HCT116 (cell line): ENCODE measurements at regions not wholly inside any gene's neighbourhood (a gene's known extent, or its start where the extent isn't known, plus 50 kb on each side); places are given as distances from the start of the nearest gene placed in this dataset.

ENCODE experiments used
- ATAC-seq: fragments of 200-7000 bp; cut with Tn5 transposase; 2 replicates; pipeline ENCODE4 v1.9.1; 2020; ENCODE audit warnings: mild to moderate bottlenecking, moderate library complexity
- BruUV-seq: library from RNA; stranded (reverse); fragments of 400-500 nt; replicated peaks from 2 replicates; lab custom pipeline; 2021; lab: Mats Ljungman, UMichigan
- CTCF ChIA-PET: fragments of 300-600 bp; sonication (Branson Sonifier 250); formaldehyde crosslinking; loops from one replicate; lab custom pipeline; 2021; ENCODE audit warnings: antibody characterized with exemption; lab: Charles Lee
- POLR2A ChIA-PET: fragments of 300-600, 350-600 bp; sonication (Branson Sonifier 250); formaldehyde crosslinking; loops from one replicate; lab custom pipeline; 2021; ENCODE audit warnings: antibody characterized with exemption; lab: Charles Lee
- RAD21 ChIA-PET, 2 experiments: fragments of 300-600 bp; sonication (Branson Sonifier 250); formaldehyde crosslinking; loops; one replicate each; lab custom pipeline; 2023; ENCODE audit warnings: low total read pairs in 2 of 2; ENCODE audit not compliant: uncharacterized antibody in 2 of 2, unreplicated experiment in 2 of 2, low non-redundant PET in 1 of 2; lab: Charles Lee
- DNase-seq: peaks from one replicate; pipeline ENCODE4 v3.0.0-alpha.2; 2010; ENCODE audit warnings: low read depth, low spot score
- H2AFZ ChIP-seq: fragments of 200-600 bp; shearing (Covaris generic), sonication (generic); 2 replicates; pipeline ENCODE4 v1.6.1; 2017; ENCODE audit warnings: low read depth, mixed run types, mixed read lengths, antibody characterized with exemption, low read length; ENCODE audit not compliant: poor library complexity, severe bottlenecking
- H3K27ac ChIP-seq: 2 replicates; pipeline ENCODE4 v1.5.1; 2012; ENCODE audit warnings: low read depth, low read length
- H3K27me3 ChIP-seq: fragments of 200-600 bp; sonication (generic); 2 replicates; pipeline ENCODE4 v1.6.1; 2016; ENCODE audit warnings: mixed run types, low read length, mixed read lengths; ENCODE audit not compliant: insufficient read depth
- H3K36me3 ChIP-seq, 2 experiments: fragments of 200-500 bp in 1 of 2; fragments of 200-600 bp in 1 of 2; sonication (Bioruptor generic) in 1 of 2; sonication (generic) in 1 of 2; 2 replicates each; pipeline versions ENCODE4 v1.5.1 to v1.6.1; 2014 to 2016; ENCODE audit warnings: low read length in 2 of 2, inconsistent platforms in 1 of 2, mixed read lengths in 1 of 2, mixed run types in 1 of 2; ENCODE audit not compliant: insufficient read depth in 2 of 2, control insufficient read depth in 1 of 2
- H3K4me1 ChIP-seq, 2 experiments: fragments of 200-600 bp in 1 of 2; sonication (generic) in 1 of 2; 2 replicates each; pipeline versions ENCODE4 v1.5.1 to v1.6.1; 2012 to 2017; ENCODE audit warnings: low read length in 2 of 2, inconsistent platforms in 1 of 2, mild to moderate bottlenecking in 1 of 2, mixed read lengths in 1 of 2, mixed run types in 1 of 2, moderate library complexity in 1 of 2; ENCODE audit not compliant: insufficient read depth in 2 of 2, control insufficient read depth in 1 of 2
- H3K4me2 ChIP-seq: fragments of 200-600 bp; sonication (generic); 2 replicates; pipeline ENCODE4 v1.6.1; 2017; ENCODE audit warnings: mixed run types, low read length, mixed read lengths
- H3K4me3 ChIP-seq, 2 experiments: fragments of 200-600 bp in 1 of 2; sonication (generic) in 1 of 2; replicated peaks in 1 of 2; 2 replicates each; pipeline ENCODE4 v1.5.1; 2011 to 2016; ENCODE audit warnings: low read length in 2 of 2, control low read depth in 1 of 2, low read depth in 1 of 2, mild to moderate bottlenecking in 1 of 2, mixed read lengths in 1 of 2, mixed run types in 1 of 2
- H3K79me2 ChIP-seq: fragments of 200-600 bp; sonication (generic); 2 replicates; pipeline ENCODE4 v1.6.1; 2017; ENCODE audit warnings: mild to moderate bottlenecking, mixed run types, low read length, moderate library complexity, mixed read lengths; ENCODE audit not compliant: insufficient read depth
- H3K9ac ChIP-seq: fragments of 200-600 bp; sonication (generic); 2 replicates; pipeline ENCODE4 v1.6.1; 2016; ENCODE audit warnings: low read length, mixed read lengths
- H3K9me2 ChIP-seq: fragments of 200-600 bp; sonication (generic), shearing (Covaris generic); 2 replicates; pipeline ENCODE4 v1.6.1; 2017; ENCODE audit warnings: mixed run types, mild to moderate bottlenecking, moderate library complexity; ENCODE audit not compliant: insufficient read depth
- H3K9me3 ChIP-seq, 2 experiments: fragments of 200-500 bp in 1 of 2; fragments of 200-600 bp in 1 of 2; sonication (Bioruptor generic) in 1 of 2; sonication (generic) in 1 of 2; 2 replicates each; pipeline ENCODE4 v1.6.1; 2014 to 2017; ENCODE audit warnings: low read length in 2 of 2, mixed read lengths in 2 of 2, inconsistent platforms in 1 of 2, low read depth in 1 of 2, mild to moderate bottlenecking in 1 of 2, mixed run types in 1 of 2, moderate library complexity in 1 of 2; ENCODE audit not compliant: control insufficient read depth in 1 of 2, insufficient read depth in 1 of 2
- H4K20me1 ChIP-seq: fragments of 200-600 bp; sonication (generic), shearing (Covaris generic); 2 replicates; pipeline ENCODE4 v1.6.1; 2017; ENCODE audit warnings: mixed run types, mild to moderate bottlenecking, moderate library complexity; ENCODE audit not compliant: insufficient read depth
- CBX3 ChIP-seq: IDR thresholded peaks from 2 replicates; pipeline ENCODE4 v1.6.1; 2012; ENCODE audit warnings: low read depth
- ELF1 ChIP-seq: IDR thresholded peaks from 2 replicates; pipeline ENCODE4 v1.6.1; 2012; ENCODE audit warnings: low read depth, borderline replicate concordance
- POLR2A ChIP-seq: IDR thresholded peaks from 2 replicates; pipeline ENCODE4 v1.7.0; 2011; ENCODE audit warnings: borderline replicate concordance; ENCODE audit not compliant: insufficient read depth, insufficient read length; ENCODE audit errors: extremely low read depth
- POLR2AphosphoS5 ChIP-seq: IDR thresholded peaks from 2 replicates; pipeline ENCODE4 v1.6.1; 2011; ENCODE audit warnings: mild to moderate bottlenecking, low read depth, low read length, moderate library complexity
- RAD21 ChIP-seq: IDR thresholded peaks from 2 replicates; pipeline ENCODE4 v1.6.1; 2012; ENCODE audit warnings: low read depth, mild to moderate bottlenecking
- SIN3A ChIP-seq: IDR thresholded peaks from 2 replicates; pipeline ENCODE4 v1.6.1; 2012; ENCODE audit warnings: low read depth
- SP1 ChIP-seq: IDR thresholded peaks from 2 replicates; pipeline ENCODE4 v1.6.1; 2012; ENCODE audit warnings: low read depth
- TCF7L2 ChIP-seq: IDR thresholded peaks from 2 replicates; pipeline ENCODE4 v1.7.0; 2011; ENCODE audit warnings: borderline replicate concordance, inconsistent platforms; ENCODE audit not compliant: insufficient read depth, insufficient read length; ENCODE audit errors: extremely low read depth
- ZFX ChIP-seq: fragments of 450-650 bp; IDR thresholded peaks from 2 replicates; pipeline ENCODE4 v1.6.1; 2017
- intact Hi-C: fragments of 100-400 bp; cut with micrococcal nuclease; formaldehyde crosslinking; loops from 2 replicates; pipeline ENCODE4 v1.10.0; 2022
- TF ChIP-seq, protein P1 (sequence below): IDR thresholded peaks from 2 replicates; pipeline ENCODE4 v1.6.1; 2012; ENCODE audit warnings: low read depth

DNA sequence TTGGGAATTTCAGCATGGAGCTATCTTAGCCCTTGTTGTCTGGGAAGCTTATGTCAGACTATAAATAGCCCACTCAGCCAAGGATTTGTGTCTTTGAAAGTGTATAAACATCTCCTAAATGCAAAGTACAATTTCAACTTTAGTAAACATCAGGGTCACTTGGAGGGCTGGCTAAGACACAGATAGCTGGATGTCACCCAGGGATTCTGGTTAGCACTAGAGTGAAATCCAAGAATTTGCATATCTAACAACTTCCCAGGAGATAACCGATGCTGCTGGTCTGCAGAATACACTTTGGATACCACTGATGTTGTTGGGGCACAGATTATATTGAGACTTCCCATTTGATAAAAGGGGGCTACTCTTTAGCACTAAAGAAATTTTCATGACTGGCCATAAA is 130.9 kb downstream of the PAX1 start:
- ATAC-seq, result no peak

More for the DNA sequence above, 130.9 kb downstream of the PAX1 start:
- CTCF ChIA-PET, result no interaction called here
- H3K9me2 ChIP-seq, result no peaks in the 10 kb centered on the region
- H3K79me2 ChIP-seq, result no peaks in the 10 kb centered on the region
- H3K4me3 ChIP-seq, result no peak overlapping the region
- no peaks in the 10 kb centered on the region for H4K20me1 ChIP-seq
- RAD21 ChIA-PET, result no interaction called here
- no peak for TF ChIP-seq CBX3
- no peak for TF ChIP-seq TCF7L2
- TF ChIP-seq ELF1, result no peak
- TF ChIP-seq POLR2AphosphoS5, result no peak
- TF ChIP-seq POLR2A, result no peak
- TF ChIP-seq ZFX, result no peak
- TF ChIP-seq SP1, result no peak
- no peak for TF ChIP-seq SIN3A
- TF ChIP-seq RAD21, result no peak
- TF ChIP-seq, protein P1, sequence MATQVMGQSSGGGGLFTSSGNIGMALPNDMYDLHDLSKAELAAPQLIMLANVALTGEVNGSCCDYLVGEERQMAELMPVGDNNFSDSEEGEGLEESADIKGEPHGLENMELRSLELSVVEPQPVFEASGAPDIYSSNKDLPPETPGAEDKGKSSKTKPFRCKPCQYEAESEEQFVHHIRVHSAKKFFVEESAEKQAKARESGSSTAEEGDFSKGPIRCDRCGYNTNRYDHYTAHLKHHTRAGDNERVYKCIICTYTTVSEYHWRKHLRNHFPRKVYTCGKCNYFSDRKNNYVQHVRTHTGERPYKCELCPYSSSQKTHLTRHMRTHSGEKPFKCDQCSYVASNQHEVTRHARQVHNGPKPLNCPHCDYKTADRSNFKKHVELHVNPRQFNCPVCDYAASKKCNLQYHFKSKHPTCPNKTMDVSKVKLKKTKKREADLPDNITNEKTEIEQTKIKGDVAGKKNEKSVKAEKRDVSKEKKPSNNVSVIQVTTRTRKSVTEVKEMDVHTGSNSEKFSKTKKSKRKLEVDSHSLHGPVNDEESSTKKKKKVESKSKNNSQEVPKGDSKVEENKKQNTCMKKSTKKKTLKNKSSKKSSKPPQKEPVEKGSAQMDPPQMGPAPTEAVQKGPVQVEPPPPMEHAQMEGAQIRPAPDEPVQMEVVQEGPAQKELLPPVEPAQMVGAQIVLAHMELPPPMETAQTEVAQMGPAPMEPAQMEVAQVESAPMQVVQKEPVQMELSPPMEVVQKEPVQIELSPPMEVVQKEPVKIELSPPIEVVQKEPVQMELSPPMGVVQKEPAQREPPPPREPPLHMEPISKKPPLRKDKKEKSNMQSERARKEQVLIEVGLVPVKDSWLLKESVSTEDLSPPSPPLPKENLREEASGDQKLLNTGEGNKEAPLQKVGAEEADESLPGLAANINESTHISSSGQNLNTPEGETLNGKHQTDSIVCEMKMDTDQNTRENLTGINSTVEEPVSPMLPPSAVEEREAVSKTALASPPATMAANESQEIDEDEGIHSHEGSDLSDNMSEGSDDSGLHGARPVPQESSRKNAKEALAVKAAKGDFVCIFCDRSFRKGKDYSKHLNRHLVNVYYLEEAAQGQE, result no peak
- POLR2A ChIA-PET, result no interaction called here
- no peaks in the 10 kb centered on the region for H3K36me3 ChIP-seq
- no peak overlapping the region for H2AFZ ChIP-seq
- intact Hi-C loops, result no loop called here
- H3K27ac ChIP-seq, result no peak overlapping the region
- no peaks in the 10 kb centered on the region for H3K4me1 ChIP-seq
- H3K4me2 ChIP-seq, result no peak overlapping the region
- DNase-seq, result no peak
- H3K9ac ChIP-seq, result no peak overlapping the region
- BruUV-seq, result no TSS peak
- peaks cover 0 to 14% of the 10 kb centered on the region in 2 experiments; a peak in 1 of 4 replicates for H3K9me3 ChIP-seq
- H3K27me3 ChIP-seq, result no peaks in the 10 kb centered on the region
